ENCODE measurements at regions not wholly inside any gene's neighbourhood (a gene's known extent, or its start where the extent isn't known, plus 50 kb on each side); places are given as distances from the start of the nearest gene placed in this dataset.

- no peak for DNase-seq (ENCODE audit: low read depth in 1 of 2, low spot score in 1 of 2)
- Histone ChIP-seq H3K27ac (replicated peaks) (no peak overlapping the region), H3K4me3 (replicated peaks; ENCODE audit: insufficient read depth, low read length) (no peak overlapping the region), H3K27me3 (ENCODE audit: insufficient read depth, poor library complexity, severe bottlenecking) (no peaks in the 10 kb centered on the region)
- TF ChIP-seq SPI1 (IDR thresholded peaks at IDR 0.05; ENCODE audit: borderline replicate concordance, low read depth) (no peak), REST (IDR thresholded peaks at IDR 0.05; ENCODE audit: insufficient replicate concordance, low read depth) (no peak), GABPA (IDR thresholded peaks at IDR 0.05; ENCODE audit: low read depth) (no peak), POLR2AphosphoS5 (IDR thresholded peaks at IDR 0.05; ENCODE audit: low read depth) (no peak), CTCF (IDR thresholded peaks at IDR 0.05; ENCODE audit: insufficient read depth, low read length) (no peak)
Observed at GRCh38 chr17:11039342-11039741, 201.5 kb upstream of the PIRT start.

- no peak overlapping the region for H3K27ac ChIP-seq (replicated peaks)
- DNase-seq (ENCODE audit: low read depth in 1 of 2, low spot score in 1 of 2), result no peak
- H3K4me3 ChIP-seq (replicated peaks; ENCODE audit: insufficient read depth, low read length), result no peak overlapping the region
- no peaks in the 10 kb centered on the region for H3K27me3 ChIP-seq (ENCODE audit: insufficient read depth, poor library complexity, severe bottlenecking)
- TF ChIP-seq GABPA (IDR thresholded peaks at IDR 0.05; ENCODE audit: low read depth) (no peak), POLR2AphosphoS5 (IDR thresholded peaks at IDR 0.05; ENCODE audit: low read depth) (no peak), SPI1 (IDR thresholded peaks at IDR 0.05; ENCODE audit: borderline replicate concordance, low read depth) (no peak), CTCF (IDR thresholded peaks at IDR 0.05; ENCODE audit: insufficient read depth, low read length) (no peak), REST (IDR thresholded peaks at IDR 0.05; ENCODE audit: insufficient replicate concordance, low read depth) (no peak)
Observed at GRCh38 chr17:11035681-11036080, 197.8 kb upstream of the PIRT start.

GRCh38 chr17:11031787-11032186 lies 193.9 kb upstream of the PIRT start:
- no peak overlapping the region for H3K4me3 ChIP-seq (replicated peaks; ENCODE audit: insufficient read depth, low read length)
- no peak for DNase-seq (ENCODE audit: low read depth in 1 of 2, low spot score in 1 of 2)
- no peak overlapping the region for H3K27ac ChIP-seq (replicated peaks)
- TF ChIP-seq SPI1 (IDR thresholded peaks at IDR 0.05; ENCODE audit: borderline replicate concordance, low read depth) (no peak), REST (IDR thresholded peaks at IDR 0.05; ENCODE audit: insufficient replicate concordance, low read depth) (no peak), POLR2AphosphoS5 (IDR thresholded peaks at IDR 0.05; ENCODE audit: low read depth) (no peak)
- no peaks in the 10 kb centered on the region for H3K27me3 ChIP-seq (ENCODE audit: insufficient read depth, poor library complexity, severe bottlenecking)

GRCh38 chr17:11029791-11030190 lies 191.9 kb upstream of the PIRT start:
- no peaks in the 10 kb centered on the region for H3K27me3 ChIP-seq (ENCODE audit: insufficient read depth, poor library complexity, severe bottlenecking)
- DNase-seq (ENCODE audit: low read depth in 1 of 2, low spot score in 1 of 2), result no peak
- H3K27ac ChIP-seq (replicated peaks), result no peak overlapping the region
- H3K4me3 ChIP-seq (replicated peaks; ENCODE audit: insufficient read depth, low read length), result no peak overlapping the region
- no peak for TF ChIP-seq GABPA (IDR thresholded peaks at IDR 0.05; ENCODE audit: low read depth)
- TF ChIP-seq REST (IDR thresholded peaks at IDR 0.05; ENCODE audit: insufficient replicate concordance, low read depth), result no peak
- no peak for TF ChIP-seq CTCF (IDR thresholded peaks at IDR 0.05; ENCODE audit: insufficient read depth, low read length)
- TF ChIP-seq POLR2AphosphoS5 (IDR thresholded peaks at IDR 0.05; ENCODE audit: low read depth), result no peak
- no peak for TF ChIP-seq SPI1 (IDR thresholded peaks at IDR 0.05; ENCODE audit: borderline replicate concordance, low read depth)

Measured in HL-60 (cell line).